C4-2B (cell line): ENCODE measurements at regions not wholly inside any gene's neighbourhood (a gene's known extent, or its start where the extent isn't known, plus 50 kb on each side); places are given as distances from the start of the nearest gene placed in this dataset.

Source experiments
- CTCF ChIP-seq: fragments of 450-650 bp; conservative IDR thresholded peaks from 2 replicates; pipeline ENCODE4 v1.5.1; 2017; ENCODE audit warnings: mild to moderate bottlenecking
- ZFX ChIP-seq: fragments of 450-650 bp; IDR thresholded peaks from 2 replicates; pipeline ENCODE4 v1.6.1; 2017

DNA sequence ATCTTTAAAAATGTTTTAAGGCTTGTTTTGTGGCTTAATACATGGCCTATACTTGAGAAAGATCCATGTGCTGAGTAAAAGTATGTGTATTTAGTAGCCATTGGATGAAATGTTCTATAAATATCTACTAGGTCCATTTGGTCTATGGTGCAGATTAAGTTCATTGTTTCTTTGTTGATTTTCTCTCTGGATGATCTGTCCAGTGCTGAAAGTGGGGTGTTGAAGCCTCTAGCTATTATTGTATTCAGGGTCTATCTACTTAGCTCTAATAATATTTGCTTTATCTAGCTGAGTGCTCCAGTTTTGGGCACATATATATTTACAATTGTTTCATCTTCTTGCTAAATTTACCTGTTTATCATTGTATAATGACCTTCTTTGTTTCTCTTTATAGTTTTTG lies 272.2 kb upstream of the NR4A3 start:
- TF ChIP-seq CTCF, result no peak
- no peak for TF ChIP-seq ZFX
